ENCODE measurements at regions not wholly inside any gene's neighbourhood (a gene's known extent, or its start where the extent isn't known, plus 50 kb on each side); places are given as distances from the start of the nearest gene placed in this dataset.

DNA sequence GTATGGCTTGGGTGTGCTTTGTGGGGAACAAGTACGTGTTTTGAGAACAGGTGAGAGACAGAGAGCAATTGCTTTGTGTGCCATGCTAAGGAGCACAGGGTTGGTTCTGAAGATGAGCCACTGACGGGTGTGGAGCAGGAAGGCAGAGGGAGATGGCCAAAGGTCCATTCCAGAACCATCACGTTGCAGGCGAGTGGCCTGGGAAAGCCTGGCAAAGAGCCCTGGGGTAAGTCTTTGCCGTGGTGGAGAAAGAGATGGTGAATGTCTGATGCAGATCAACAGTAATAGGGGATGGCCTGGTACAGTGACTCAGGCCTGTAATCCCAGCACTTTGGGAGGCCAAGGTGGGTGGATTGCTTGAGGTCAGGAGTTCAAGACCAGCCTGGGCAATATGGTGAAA, 93.5 kb upstream of the ZNF521 start:
- TF ChIP-seq, protein P1, sequence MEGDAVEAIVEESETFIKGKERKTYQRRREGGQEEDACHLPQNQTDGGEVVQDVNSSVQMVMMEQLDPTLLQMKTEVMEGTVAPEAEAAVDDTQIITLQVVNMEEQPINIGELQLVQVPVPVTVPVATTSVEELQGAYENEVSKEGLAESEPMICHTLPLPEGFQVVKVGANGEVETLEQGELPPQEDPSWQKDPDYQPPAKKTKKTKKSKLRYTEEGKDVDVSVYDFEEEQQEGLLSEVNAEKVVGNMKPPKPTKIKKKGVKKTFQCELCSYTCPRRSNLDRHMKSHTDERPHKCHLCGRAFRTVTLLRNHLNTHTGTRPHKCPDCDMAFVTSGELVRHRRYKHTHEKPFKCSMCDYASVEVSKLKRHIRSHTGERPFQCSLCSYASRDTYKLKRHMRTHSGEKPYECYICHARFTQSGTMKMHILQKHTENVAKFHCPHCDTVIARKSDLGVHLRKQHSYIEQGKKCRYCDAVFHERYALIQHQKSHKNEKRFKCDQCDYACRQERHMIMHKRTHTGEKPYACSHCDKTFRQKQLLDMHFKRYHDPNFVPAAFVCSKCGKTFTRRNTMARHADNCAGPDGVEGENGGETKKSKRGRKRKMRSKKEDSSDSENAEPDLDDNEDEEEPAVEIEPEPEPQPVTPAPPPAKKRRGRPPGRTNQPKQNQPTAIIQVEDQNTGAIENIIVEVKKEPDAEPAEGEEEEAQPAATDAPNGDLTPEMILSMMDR (conservative IDR thresholded peaks at IDR 0.05) = no peak
- no peak for TF ChIP-seq EZH2 (IDR thresholded peaks at IDR 0.05; ENCODE audit: low read depth)

All from PC-9 (cell line).